ENCODE measurements at regions not wholly inside any gene's neighbourhood (a gene's known extent, or its start where the extent isn't known, plus 50 kb on each side); places are given as distances from the start of the nearest gene placed in this dataset.
"Not testable (repeated sequence)": the region's sequence is repeated elsewhere in the genome, so short reads cannot be mapped to it uniquely, and the experiment has no call there.

GRCh38 chr1:187641463-187641862 is 812.7 kb downstream of the PLA2G4A start:
- DNase-seq, result no peak

GRCh38 chr1:187641907-187642306 is 813.2 kb downstream of the PLA2G4A start:
- DNase-seq, result no peak

GRCh38 chr1:187645651-187646050 is 816.9 kb downstream of the PLA2G4A start:
- no peak for DNase-seq

GRCh38 chr1:187646536-187647107 is 817.9 kb downstream of the PLA2G4A start:
- no peak for DNase-seq

- no peak for DNase-seq
These were observed 819.3 kb downstream of the PLA2G4A start for GRCh38 chr1:187648091-187648490.

GRCh38 chr1:187654635-187655034 is 825.9 kb downstream of the PLA2G4A start:
- DNase-seq, result no peak

- no peak for DNase-seq
These were observed 826.4 kb downstream of the PLA2G4A start for GRCh38 chr1:187655104-187655503.

GRCh38 chr1:187665483-187665882 is 836.7 kb downstream of the PLA2G4A start:
- no peak for DNase-seq

- no peak for DNase-seq
These were observed 852.1 kb downstream of the PLA2G4A start for GRCh38 chr1:187680823-187681222.

GRCh38 chr1:187682112-187682511 is 853.4 kb downstream of the PLA2G4A start:
- DNase-seq, result no peak

- DNase-seq, result no peak
These were observed 856.6 kb downstream of the PLA2G4A start for GRCh38 chr1:187685333-187685732.

- peak; percentile 56 for DNase-seq
These were observed 860.4 kb downstream of the PLA2G4A start for GRCh38 chr1:187689129-187689528.

GRCh38 chr1:187691439-187691838 is 862.7 kb downstream of the PLA2G4A start:
- no peak for DNase-seq

- no peak for DNase-seq
These were observed 864.0 kb downstream of the PLA2G4A start for GRCh38 chr1:187692799-187693198.

- no peak for DNase-seq
These were observed 867.3 kb downstream of the PLA2G4A start for GRCh38 chr1:187696073-187696472.

GRCh38 chr1:187703138-187704130 is 874.7 kb downstream of the PLA2G4A start:
- not testable (repeated sequence) for DNase-seq

GRCh38 chr1:187714470-187714869 is 885.7 kb downstream of the PLA2G4A start:
- no peak for DNase-seq

GRCh38 chr1:187715483-187715882 is 886.7 kb downstream of the PLA2G4A start:
- no peak for DNase-seq

- no peak for DNase-seq
These were observed 887.4 kb downstream of the PLA2G4A start for GRCh38 chr1:187716160-187716559.

GRCh38 chr1:187718527-187718926 is 889.8 kb downstream of the PLA2G4A start:
- no peak for DNase-seq

- no peak for DNase-seq
These were observed 892.5 kb downstream of the PLA2G4A start for GRCh38 chr1:187721216-187721615.

GRCh38 chr1:187725216-187725615 is 896.5 kb downstream of the PLA2G4A start:
- DNase-seq, result no peak

GRCh38 chr1:187733232-187733631 is 904.5 kb downstream of the PLA2G4A start:
- no peak for DNase-seq

GRCh38 chr1:187734427-187734826 is 905.7 kb downstream of the PLA2G4A start:
- DNase-seq, result no peak
